Epithelial cell of prostate (primary cell): ENCODE measurements at regions not wholly inside any gene's neighbourhood (a gene's known extent, or its start where the extent isn't known, plus 50 kb on each side); places are given as distances from the start of the nearest gene placed in this dataset.
"Not testable (repeated sequence)": the region's sequence is repeated elsewhere in the genome, so short reads cannot be mapped to it uniquely, and the experiment has no call there.

Source experiments
- DNase-seq: peaks from one replicate; pipeline ENCODE4 v3.0.0-alpha.2; 2011; ENCODE audit warnings: low read depth, low spot score
- H3K27ac ChIP-seq: fragments of 450-650 bp; 2 replicates; pipeline ENCODE4 v1.5.1; 2017; ENCODE audit warnings: mild to moderate bottlenecking

DNA sequence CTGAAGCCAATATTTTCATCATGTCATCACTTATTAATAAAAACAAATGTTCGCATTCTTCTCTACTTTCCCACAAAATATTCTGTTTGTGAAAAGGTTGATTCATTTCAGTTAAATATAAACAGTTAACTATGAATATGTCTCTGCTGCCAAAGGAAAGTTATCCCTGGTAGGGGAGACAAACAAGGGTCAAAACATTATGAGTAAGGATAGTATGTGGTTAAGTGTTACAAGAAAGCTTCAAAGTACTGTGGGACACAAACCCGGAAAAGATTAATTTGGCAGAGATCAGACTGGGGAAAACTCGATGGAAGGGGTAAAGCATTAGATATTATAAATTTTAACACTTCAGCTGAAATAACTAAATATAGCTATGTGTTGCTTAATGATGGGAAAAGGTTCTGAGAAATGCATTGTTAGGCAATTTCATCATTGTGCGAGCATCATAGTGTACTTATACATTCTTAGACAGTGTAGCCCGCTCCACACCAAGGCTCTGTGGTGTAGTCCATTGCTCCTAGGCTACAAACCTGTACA, 436.5 kb upstream of the TBL1XR1 start:
- no peak overlapping the region for H3K27ac ChIP-seq
- no peak for DNase-seq

DNA sequence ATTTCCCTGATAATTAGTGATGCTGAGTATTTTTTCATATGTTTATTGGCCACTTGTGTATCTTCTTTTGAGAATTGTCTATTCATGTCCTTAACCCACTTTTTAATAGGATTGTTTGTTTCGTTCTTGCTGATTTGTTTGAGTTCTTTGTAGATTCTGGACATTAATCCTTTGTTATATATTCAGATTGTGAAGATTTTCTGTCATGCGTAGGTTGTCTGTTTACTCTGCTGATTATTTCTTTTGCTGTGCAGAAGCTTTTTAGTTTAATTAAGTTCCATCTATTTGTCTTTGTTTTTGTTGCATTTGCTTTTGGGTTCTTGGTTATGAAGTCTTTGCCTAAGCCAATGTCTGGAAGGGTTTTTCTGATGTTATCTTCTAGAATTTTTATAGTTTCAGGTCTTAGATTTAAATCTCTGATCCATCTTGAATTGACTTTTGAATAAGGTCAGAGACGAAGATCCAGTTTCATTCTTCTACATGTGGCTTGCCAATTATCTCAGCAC, 438.4 kb upstream of the TBL1XR1 start:
- not testable (repeated sequence) for DNase-seq, H3K27ac ChIP-seq

DNA sequence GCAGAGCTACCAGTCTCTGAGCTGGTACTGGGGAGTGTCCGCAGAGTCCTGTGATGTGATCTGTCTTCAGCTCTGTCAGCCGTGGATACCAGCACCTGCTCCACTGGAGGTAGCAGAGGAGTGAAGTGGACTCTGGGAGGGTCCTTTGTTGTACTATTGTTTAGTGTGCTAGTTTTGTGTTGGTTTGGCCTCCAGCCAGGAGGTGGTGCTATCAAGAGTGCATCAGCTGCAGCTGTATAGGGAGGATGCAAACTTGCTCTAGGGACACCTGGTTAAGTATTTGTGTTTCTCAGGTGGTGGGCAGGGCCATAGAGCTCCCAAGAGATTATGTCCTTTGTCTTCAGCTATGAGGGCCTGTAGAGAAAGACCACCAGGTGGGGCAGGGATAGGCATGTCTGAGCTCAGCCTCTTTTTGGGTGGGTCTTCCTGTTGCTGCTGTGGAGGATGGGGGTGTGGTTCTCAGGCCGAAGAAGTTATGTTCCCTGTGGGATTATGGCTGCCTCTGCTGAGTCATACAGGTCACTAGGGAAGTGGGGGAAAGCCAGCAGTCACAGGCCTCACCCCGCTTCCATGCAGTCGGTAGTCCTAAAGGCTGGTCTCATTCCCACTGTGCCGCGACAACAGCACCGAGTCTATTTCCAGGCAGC, 443.2 kb upstream of the TBL1XR1 start:
- DNase-seq = no peak
- no peak overlapping the region for H3K27ac ChIP-seq

DNA sequence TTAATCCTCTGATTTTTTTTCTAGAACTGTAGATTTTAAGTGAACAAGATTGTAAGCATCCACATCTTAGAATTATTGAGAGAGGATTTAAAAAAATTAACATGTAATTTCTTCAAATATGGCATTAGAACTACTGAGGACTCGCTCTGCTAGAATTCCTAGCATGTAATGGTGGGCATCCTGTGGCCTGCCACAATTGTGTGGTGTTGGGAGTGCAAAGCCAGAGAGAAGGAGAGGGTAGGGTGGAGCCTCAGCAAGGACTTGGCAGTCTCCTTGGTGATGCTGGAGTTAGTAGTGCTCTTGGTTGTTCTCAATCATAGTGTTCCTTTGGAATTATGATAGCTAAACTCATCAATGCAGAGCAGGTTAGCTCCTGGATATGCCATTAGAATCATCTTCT, 443.9 kb upstream of the TBL1XR1 start:
- DNase-seq = no peak
- no peak overlapping the region for H3K27ac ChIP-seq

DNA sequence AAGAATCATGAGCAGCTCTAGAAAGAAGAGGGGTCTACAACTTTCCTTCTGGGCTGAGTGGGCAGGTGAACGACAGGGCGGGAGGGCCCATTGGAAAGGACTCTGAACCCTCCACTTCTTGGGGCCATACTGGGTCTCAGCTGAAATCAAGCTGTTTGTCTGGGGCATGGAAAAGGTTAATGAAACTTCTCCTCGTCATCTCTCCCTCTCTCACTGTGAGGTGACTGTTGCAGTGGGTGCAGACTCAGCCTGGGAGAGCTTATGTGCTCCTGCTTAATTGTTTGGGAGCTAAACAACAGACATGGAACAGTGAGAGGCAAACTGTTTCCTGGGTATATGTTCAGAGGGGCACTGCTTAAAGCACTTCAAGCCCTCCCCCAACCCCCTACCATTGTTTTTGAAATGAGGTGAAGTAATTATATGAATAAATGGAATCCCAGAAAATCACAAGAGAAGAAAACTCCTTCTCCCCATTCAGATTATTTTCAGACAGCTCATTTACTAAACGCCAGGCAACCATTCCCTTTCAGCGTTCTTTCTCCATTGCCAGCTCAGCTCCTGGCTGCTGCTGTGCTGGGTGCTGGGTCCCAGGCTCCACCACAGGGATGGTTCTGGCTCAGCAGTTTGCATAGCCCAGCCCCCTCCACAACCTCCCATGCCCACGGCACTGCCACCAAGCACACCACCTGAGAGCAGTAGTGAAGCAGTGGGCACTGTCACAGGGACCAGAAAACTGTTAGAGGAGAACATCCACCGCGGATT, 444.9 kb upstream of the TBL1XR1 start:
- no peak for DNase-seq
- no peak overlapping the region for H3K27ac ChIP-seq

DNA sequence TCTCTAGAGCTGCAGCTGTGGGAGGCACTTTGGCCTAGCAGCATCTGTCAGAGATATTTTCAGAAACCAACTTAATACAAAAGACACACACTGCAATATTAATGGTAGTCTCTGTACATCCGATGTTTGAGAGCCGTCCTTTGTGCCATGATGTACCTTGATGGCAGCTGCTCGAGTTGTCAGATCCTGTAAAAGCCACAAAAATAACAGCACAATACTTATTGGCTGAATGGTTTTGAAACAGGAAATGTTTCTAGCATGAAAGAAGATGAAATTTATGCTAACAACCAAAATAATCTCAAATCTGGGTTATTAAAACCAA, 445.5 kb upstream of the TBL1XR1 start:
- no peak for DNase-seq
- H3K27ac ChIP-seq = no peak overlapping the region

DNA sequence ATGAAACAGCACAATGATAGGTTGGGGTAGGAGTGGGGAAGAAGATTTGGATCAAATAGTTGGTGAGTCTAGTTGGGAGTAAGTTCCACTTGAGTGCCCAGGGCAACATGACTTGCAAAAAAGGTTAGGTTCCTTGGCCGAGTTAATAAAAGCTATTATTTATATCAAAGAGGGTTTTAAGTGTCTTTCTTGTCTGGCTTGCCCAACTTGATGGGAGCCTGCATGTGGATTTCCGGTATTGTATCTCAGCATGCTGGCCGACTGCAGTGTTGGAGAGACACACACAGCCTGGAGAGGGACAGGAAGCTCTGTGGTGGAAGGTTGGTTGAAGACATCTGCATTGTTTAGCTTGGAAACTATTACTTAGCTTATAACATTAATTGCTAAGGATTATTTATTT, 449.5 kb upstream of the TBL1XR1 start:
- no peak overlapping the region for H3K27ac ChIP-seq
- no peak for DNase-seq

DNA sequence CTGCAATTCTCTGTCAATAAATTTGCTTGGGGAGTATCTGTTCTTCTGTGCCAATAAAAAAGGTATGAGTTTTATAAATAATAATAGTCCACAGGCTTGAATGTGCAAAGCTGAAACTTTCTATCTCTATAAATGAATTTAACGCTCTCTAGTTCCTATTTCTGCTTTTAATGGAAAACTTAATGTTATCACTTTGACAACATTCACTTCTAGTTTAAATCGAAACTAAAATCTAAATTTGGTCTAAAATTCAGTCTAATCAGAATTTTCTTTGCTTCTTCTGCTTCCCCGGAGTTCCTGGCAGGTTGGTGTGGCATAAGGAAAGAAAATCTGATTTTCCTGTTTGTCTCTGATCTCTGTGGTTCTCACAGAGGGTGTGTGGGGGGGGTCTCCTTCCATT, 450.1 kb upstream of the TBL1XR1 start:
- no peak for DNase-seq

DNA sequence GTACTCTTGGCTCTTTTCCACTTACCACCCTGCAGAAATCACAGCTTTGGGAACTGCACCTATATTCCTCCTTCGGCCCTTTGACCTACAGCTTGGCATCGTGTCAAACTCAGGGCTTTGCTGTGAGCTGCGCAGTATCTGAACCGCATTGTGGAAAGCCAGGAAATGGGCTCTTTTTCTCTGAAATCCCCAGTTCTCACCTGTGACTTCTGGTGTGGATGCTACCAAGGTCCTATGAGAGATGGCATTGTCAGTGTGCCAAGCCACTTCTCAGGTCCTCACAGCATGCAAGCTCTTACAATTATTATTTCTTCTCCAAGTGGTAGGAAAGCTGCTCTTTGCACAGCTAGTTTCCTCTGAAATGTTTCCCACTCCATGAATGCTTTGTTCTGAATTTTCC, 450.6 kb upstream of the TBL1XR1 start:
- DNase-seq = no peak
- H3K27ac ChIP-seq = no peak overlapping the region

More for the DNA sequence above, 450.1 kb upstream of the TBL1XR1 start:
- H3K27ac ChIP-seq = no peak overlapping the region

DNA sequence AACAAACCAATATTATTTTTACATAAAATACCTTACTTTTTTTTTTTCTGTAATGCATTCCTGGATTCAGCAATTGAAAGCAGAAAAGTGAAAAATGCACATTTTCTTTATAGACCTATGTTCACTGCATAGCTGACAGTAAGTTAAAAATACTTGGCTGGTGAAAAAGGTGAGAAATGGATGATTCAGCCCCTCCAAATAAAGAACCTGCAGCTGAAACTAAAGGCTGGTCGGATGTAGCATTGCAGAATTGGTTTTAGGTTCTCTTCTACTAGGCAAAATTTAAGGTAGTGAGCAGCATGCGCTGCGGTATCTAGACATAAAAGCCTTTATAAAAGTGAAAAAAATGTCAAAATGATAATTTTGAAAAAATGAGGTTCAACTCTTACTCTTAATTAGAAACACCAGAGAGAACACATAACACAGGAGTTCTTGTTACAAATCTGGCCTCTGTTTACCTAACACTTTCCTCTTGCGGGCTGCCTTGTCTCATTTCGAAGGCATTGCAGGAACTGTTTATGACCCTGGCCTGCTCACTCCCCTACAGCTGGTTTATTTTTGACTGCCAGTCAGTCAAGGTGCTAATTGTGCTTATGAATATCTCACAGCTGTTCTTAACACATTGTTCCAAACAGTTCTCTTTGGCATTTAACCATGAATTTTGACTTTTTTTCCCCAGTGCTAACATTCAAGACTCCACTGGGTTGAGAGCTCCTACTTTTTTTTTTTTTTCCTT, 455.4 kb upstream of the TBL1XR1 start:
- H3K27ac ChIP-seq = no peak overlapping the region
- no peak for DNase-seq

DNA sequence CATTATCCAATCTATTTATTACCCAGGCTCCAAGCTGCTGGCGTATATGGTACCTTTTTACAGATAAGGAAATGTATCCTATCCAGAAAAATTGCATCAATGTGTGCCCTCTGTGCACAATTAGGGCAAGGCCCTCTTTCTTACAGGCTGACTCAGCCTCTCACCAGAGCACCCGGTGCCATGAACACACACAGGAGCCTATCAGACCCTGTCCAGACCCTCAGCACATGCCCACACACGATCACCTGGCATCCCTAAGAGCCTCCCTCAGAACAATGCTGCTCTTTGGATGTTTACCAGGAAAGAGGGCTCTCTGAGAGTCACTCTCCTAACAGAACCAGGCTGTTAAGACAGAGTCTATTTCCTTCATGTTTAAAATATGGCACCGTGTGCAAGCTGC, 460.0 kb upstream of the TBL1XR1 start:
- H3K27ac ChIP-seq = peak overlapping the region; percentile 33
- DNase-seq = peak; percentile 70

DNA sequence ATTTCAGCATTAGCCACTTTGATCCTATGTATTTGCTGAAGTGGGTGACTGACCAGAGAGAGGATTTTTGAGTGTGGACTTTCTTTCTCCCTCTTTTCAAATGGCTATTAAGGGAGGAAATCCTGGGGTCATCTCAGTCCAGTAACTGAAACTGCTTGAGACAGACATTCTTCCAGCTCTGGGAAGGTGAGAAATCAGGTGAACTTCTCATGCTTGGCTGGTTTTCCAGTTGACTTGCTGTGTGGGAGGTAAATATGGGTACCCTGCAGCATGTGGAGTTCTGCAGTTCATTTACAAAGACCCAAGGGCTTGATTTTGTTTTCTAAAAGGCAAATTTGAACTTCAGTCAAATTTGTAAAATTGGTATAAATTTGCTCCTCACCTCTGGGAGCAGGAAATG, 461.1 kb upstream of the TBL1XR1 start:
- no peak for DNase-seq
- no peak overlapping the region for H3K27ac ChIP-seq

DNA sequence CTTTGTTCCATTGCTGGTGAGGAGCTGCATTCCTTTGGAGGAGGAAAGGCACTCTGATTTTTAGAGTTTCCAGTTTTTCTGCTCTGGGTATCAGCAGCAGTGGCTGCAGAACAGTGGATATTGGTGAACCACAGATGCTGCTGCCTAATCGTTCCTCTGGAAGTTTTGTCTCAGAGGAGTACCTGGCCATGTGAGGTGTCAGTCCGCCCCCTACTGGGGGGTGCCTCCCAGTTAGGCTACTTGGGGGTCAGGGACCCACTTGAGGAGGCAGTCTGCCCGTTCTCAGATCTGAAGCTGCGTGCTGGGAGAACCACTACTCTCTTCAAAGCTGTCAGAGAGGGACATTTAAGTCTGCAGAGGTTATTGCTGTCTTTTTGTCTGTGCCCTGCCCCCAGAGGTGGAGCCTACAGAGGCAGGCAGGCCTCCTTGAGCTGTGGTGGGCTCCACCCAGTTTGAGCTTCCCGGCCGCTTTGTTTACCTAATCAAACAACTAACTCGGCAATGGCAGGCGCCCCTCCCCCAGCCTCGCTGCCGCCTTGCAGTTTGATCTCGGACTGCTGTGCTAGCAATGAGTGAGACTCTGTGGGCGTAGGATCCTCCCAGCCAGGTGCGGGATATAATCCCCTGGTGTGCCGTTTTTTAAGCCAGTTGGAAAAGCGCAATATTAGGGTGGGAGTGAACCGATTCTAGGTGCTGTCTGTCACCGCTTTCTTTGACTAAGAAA, 467.3 kb upstream of the TBL1XR1 start:
- not testable (repeated sequence) for DNase-seq, H3K27ac ChIP-seq

DNA sequence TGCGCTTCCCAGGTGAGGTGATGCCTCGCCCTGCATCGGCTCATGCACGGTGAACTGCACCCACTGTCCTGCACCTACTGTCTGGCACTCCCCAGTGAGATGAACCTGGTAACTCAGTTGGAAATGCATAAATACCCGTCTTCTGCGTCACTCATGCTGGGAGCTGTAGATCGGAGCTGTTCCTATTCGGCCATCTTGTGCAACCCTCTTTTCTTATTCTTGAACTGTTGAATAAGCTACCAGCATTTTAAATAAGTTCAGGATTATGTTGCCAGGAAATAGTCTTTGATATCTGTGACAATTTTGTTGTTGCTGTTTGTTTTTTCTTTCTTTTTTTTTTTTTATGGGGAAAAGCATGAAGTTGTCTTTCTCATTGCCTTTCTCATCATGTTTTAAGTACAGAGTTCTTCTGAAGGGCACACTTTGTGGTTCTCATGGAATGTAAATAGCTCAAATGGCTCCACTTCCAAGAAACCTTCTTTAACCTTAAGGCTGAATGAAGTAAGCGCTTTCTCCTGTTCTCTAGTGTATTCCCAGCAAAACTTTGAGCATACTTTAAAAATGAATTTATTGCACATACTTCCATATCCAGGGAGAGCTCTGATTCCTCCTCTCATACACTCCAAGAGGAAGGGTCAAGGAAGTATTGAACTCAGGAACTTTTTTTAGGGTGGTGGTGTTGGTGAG, 468.0 kb upstream of the TBL1XR1 start:
- DNase-seq = no peak
- no peak overlapping the region for H3K27ac ChIP-seq

DNA sequence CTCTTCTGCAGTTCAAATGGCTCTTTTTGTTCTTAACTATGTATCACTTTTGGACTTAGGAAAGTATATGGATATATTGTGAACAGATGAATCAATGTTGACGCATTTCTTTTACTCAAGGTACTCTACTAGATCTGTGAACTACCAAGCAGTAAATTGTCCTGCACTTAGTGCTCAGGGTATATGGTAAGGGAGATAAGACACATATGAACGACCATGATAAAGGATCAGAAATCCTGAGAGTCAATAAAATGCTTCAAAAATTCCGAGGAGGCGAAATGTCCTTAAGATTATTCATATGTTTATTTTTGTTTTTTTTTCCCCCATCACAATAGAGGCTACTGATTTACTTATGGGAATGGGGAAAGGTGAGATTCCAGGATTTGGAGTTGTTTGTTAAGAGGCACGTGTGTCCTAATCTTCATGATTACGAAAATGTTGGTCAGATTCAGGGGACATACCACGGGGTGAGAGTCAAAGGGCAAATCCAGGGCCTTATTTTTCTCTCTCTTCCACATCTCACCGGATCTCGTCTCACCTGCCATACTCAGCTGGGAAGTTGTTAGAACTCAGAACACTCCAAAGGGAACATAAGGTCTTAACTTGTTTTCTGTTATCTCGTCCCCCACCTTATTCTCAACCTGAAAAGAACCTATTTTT, 475.1 kb upstream of the TBL1XR1 start:
- no peak for DNase-seq
- H3K27ac ChIP-seq = no peak overlapping the region

DNA sequence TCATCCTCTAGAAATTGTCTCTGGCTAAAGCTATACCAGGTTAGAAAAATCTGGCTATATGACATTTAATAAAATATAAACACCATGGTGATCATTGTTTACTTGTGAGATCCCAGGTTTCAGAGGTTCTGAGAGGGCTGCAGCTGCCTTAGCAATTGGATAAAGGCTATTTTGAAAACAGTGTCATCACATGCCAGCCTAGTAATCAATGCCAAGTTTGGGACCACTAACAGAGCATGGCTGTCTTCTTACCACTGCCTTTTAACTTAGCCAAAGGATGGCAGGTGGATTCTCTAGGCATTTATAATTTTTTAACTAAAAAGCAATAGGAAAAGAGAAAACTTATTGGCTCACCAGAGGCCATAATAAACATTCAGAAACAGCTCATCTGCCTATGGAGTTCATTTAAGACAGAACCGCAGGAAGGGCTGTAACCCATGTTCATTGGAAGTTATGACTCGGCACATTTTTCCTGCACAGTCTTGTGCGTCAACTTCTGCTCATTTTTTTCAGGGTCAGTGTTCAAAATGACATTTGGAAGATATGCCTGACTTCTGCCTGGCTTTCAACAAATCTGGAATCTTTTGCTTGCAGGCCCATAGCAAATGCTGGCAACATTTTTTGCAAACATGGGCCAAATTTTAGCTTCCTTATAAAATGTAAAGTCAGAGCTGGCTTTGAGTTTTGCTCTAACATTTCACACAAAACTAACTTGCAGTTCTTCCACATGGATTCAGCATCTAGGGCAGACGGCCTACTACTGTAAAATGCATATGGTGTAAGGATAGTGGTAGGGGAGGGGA, 476.0 kb upstream of the TBL1XR1 start:
- peak; percentile 12 for DNase-seq
- no peak overlapping the region for H3K27ac ChIP-seq

DNA sequence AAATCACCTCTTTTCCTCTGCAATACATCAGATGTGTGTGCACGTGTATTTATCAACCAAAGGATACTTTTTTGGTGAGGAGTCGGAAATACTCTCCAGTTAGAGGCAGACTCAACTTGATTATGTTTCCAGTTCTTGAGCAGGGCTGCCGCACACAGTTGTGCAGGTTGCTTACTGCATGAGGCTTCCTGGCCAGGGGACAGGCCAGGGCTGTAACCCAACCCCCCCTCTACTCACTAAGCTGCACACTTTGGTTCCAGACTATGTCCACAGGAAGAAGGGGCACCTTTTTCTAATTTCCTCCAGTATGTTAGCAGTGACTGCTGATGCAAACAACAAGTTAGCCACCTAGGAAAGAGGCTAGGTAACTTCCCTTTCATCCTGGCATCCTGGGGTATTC, 476.9 kb upstream of the TBL1XR1 start:
- no peak overlapping the region for H3K27ac ChIP-seq
- no peak for DNase-seq

DNA sequence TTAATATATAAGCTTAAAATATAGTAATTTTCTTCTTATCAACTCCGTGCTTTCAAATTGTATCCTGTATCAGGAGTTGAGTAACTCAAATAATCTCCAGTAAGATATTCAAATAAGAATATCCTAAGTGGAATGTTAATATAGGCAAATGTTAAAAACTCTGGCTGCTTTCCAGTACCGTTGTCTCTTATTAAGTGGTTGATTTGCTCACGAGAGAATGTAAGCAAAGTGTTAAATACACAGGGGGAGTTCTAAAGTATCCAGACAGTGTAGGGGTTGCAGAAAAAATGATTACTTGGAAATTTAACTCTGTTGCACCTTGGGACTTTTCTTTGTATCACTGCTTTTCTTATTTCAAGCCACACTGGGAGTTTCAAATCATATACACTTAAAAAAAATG, 478.9 kb upstream of the TBL1XR1 start:
- no peak overlapping the region for H3K27ac ChIP-seq
- no peak for DNase-seq
